Common myeloid progenitor, CD34-positive (primary cell): ENCODE measurements at regions not wholly inside any gene's neighbourhood (a gene's known extent, or its start where the extent isn't known, plus 50 kb on each side); places are given as distances from the start of the nearest gene placed in this dataset.

Source experiments
- CTCF ChIA-PET: fragments of 350-600 bp; sonication (Branson Sonifier 250); formaldehyde crosslinking; loops from one replicate; lab custom pipeline; 2021; ENCODE audit warnings: antibody characterized with exemption; lab: Charles Lee
- POLR2A ChIA-PET: fragments of 350-600 bp; sonication (Branson Sonifier 250); formaldehyde crosslinking; loops from one replicate; lab custom pipeline; 2021; ENCODE audit warnings: antibody characterized with exemption; lab: Charles Lee
- DNase-seq, 3 donors: peaks; one replicate each; pipeline versions ENCODE4 v3.0.0 to v3.0.0-alpha.2; 2013
- H3K27ac ChIP-seq, 2 experiments: 1 replicate in 1 of 2; 2 replicates in 1 of 2; pipeline ENCODE4 v1.7.0; 2013; ENCODE audit warnings: inconsistent platforms in 2 of 2, low read length in 2 of 2, mild to moderate bottlenecking in 2 of 2, low read depth in 1 of 2, moderate library complexity in 1 of 2; ENCODE audit not compliant: severe bottlenecking in 2 of 2, insufficient read depth in 1 of 2, poor library complexity in 1 of 2
- H3K27me3 ChIP-seq, 5 experiments: replicated peaks in 2 of 5; 1 replicate in 3 of 5; 2 replicates in 2 of 5; pipeline versions ENCODE4 v1.6.1 to v1.7.0; 2013; ENCODE audit warnings: low read length in 4 of 5, mild to moderate bottlenecking in 2 of 5, moderate library complexity in 2 of 5, inconsistent platforms in 1 of 5; ENCODE audit not compliant: insufficient read depth in 5 of 5, control insufficient read depth in 4 of 5
- H3K36me3 ChIP-seq, 4 experiments: 1 replicate in 2 of 4; 2 replicates in 2 of 4; pipeline versions ENCODE4 v1.6.1 to v1.7.0; 2013; ENCODE audit warnings: low read length in 3 of 4, control low read depth in 1 of 4, mild to moderate bottlenecking in 1 of 4; ENCODE audit not compliant: control insufficient read depth in 4 of 4, insufficient read depth in 4 of 4
- H3K4me1 ChIP-seq, 4 experiments: 1 replicate in 3 of 4; 2 replicates in 1 of 4; pipeline versions ENCODE4 v1.6.1 to v1.7.1; 2013; ENCODE audit warnings: low read length in 3 of 4, mild to moderate bottlenecking in 3 of 4, control low read depth in 1 of 4, inconsistent platforms in 1 of 4, moderate library complexity in 1 of 4; ENCODE audit not compliant: control insufficient read depth in 4 of 4, insufficient read depth in 4 of 4; ENCODE audit errors: control extremely low read depth in 1 of 4
- H3K4me3 ChIP-seq, 7 experiments: 1 replicate in 4 of 7; 2 replicates in 3 of 7; pipeline versions ENCODE4 v1.5.1 to v1.7.0; 2013; ENCODE audit warnings: mild to moderate bottlenecking in 7 of 7, low read length in 6 of 7, moderate library complexity in 6 of 7, inconsistent platforms in 2 of 7, low read depth in 2 of 7, control low read depth in 1 of 7; ENCODE audit not compliant: insufficient read depth in 4 of 7, control insufficient read depth in 1 of 7; ENCODE audit errors: extremely low read depth in 1 of 7
- H3K9me3 ChIP-seq, 5 experiments: 1 replicate in 4 of 5; 2 replicates in 1 of 5; pipeline versions ENCODE4 v1.6.1 to v1.7.1; 2013; ENCODE audit warnings: low read length in 4 of 5, mild to moderate bottlenecking in 2 of 5, inconsistent platforms in 1 of 5, low read depth in 1 of 5, moderate library complexity in 1 of 5; ENCODE audit not compliant: control insufficient read depth in 4 of 5, insufficient read depth in 2 of 5; ENCODE audit errors: control extremely low read depth in 1 of 5
- WGBS: methylation state at CpG from one replicate; pipeline ENCODE4 v1.1.5; 2013; ENCODE audit not compliant: insufficient coverage; 5-methylcytosine and 5-hydroxymethylcytosine counted together

DNA sequence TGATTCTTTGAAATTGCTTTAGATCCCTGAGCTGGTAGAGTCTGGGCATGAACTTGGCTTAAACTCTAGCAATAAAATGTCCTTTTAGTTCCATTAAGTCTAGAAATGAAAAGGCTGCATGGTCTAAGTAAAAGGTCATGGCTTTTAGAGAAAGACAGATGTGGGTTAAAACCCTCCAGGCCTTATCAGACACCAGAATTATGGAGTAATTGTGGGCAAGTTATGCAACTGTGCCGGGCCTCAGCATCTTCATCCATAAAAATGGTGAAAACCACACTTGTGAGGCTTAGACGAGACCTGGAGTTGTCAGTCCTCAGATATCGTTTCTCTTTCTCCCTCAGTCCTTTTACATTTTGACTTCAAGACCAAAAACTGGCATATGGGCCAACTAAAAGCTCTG, 597.9 kb upstream of the KIRREL3 start:
- H3K9me3 ChIP-seq: no peaks in the 10 kb centered on the region
- no peaks in the 10 kb centered on the region for H3K27me3 ChIP-seq
- ChIA-PET CTCF (no interaction called here), POLR2A (no interaction called here)
- WGBS: 72% methylated on average over 2 of the region's 3 CpGs
- no peaks in the 10 kb centered on the region for H3K36me3 ChIP-seq
- H3K4me1 ChIP-seq: no peaks in the 10 kb centered on the region
- no peak overlapping the region for H3K4me3 ChIP-seq
- DNase-seq: no peak
- no peak overlapping the region for H3K27ac ChIP-seq

DNA sequence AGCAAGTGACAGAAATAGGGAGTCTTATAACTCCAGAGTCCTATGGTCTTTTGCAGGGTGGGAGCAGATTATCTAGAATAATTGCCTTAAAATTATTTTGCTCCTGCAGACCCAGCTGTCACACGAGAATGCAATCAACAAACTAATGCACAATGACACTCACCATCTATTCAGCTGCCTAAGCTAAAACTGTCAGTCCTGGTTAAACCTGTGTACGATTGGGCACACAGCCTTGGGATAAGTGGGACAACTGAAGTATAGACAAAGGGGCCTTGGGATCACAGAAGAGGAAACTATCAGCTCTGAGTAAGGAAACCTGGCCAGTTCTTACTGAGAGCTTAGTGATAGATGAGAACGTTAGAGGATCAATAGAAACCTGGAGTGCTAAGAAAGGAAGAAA, 595.9 kb upstream of the KIRREL3 start:
- 96% methylated on average over 2 of the region's 3 CpGs for WGBS
- CTCF ChIA-PET: no interaction called here
- no peak overlapping the region for H3K4me3 ChIP-seq
- H3K4me1 ChIP-seq: no peaks in the 10 kb centered on the region
- H3K36me3 ChIP-seq: no peaks in the 10 kb centered on the region
- DNase-seq: no peak
- H3K9me3 ChIP-seq: no peaks in the 10 kb centered on the region
- H3K27me3 ChIP-seq: no peaks in the 10 kb centered on the region
- POLR2A ChIA-PET: no interaction called here
- H3K27ac ChIP-seq: no peak overlapping the region

DNA sequence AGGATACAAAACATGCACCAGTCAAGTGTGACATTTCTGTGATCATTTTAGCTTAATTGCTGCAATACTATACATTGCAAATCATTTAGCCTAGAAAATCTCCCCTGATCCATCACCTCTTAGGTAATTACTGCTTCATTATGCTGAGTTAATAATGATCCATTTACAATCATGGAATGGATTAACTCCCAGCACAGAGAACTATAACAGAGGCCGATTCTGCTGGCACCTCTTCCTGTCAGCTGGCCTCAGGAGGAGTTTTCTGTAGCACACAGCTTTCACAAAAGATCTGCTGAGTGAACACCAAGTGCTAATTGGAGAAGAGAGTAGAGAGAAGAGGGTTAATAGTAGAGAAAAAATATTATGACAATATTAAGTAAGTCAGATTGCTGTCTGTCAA, 591.8 kb upstream of the KIRREL3 start:
- H3K9me3 ChIP-seq: no peaks in the 10 kb centered on the region
- no peaks in the 10 kb centered on the region for H3K36me3 ChIP-seq
- H3K4me3 ChIP-seq: no peak overlapping the region
- H3K27ac ChIP-seq: no peak overlapping the region
- POLR2A ChIA-PET: no interaction called here
- H3K27me3 ChIP-seq: no peaks in the 10 kb centered on the region
- DNase-seq: no peak
- CTCF ChIA-PET: interaction anchor here (1.2 kb wide), 1 partner anchor 133 kb away, joined by 4 read pairs; no protein-coding TSS in a partner anchor
- peaks cover 0 to 4% (median 0%) of the 10 kb centered on the region in 4 experiments for H3K4me1 ChIP-seq
- WGBS: 89% methylated on average over 1 of the region's 1 CpG

DNA sequence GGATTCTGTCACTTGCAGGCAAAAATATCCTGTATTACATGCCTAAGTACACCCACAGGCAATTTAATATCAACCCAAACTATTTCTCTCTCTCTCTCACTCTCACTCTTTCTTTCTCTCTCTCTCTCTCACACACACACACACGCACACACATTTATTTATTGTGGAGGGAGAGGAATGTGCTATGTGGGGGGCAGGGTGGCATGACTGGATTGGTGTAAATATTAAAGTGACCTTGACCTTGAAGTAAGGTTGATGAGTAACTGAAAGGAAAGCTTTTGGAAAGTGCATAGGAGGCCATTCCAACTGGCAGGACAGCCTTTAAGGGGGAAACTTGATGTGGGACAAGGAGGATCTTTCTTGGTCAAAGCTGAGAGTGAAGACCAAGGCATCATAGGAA, 589.7 kb upstream of the KIRREL3 start:
- WGBS: no CpG with 5 or more reads among the region's 1 CpG
- no peak for DNase-seq
- Histone ChIP-seq H3K4me1 (peaks cover 0 to 4% (median 0%) of the 10 kb centered on the region in 4 experiments), H3K9me3 (no peaks in the 10 kb centered on the region), H3K27ac (no peak overlapping the region), H3K4me3 (no peak overlapping the region), H3K27me3 (no peaks in the 10 kb centered on the region), H3K36me3 (no peaks in the 10 kb centered on the region)
- POLR2A ChIA-PET: no interaction called here
- CTCF ChIA-PET: interaction anchor here (0.7 kb wide), 1 partner anchor 217 kb away, joined by 3 read pairs; no protein-coding TSS in a partner anchor

DNA sequence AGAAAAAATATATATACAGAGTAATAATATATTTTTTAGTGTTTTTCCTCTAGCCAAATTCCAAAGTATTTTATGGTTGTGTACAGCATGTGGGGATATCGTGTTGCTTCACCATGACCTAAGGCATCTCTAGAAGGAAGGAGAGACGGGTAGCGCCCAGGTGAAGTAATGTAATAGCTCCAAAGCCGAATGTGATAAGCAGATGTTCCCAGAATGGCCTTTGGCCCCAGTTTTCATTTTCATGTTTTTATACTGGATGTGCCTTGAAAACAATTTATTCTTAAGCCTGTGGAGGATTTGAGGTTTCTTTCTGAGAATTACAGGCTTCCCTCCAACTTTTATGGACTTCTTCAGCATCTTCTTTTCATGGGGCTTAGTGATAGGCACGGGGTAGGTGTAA, 587.9 kb upstream of the KIRREL3 start:
- Histone ChIP-seq H3K27ac (no peak overlapping the region), H3K36me3 (no peaks in the 10 kb centered on the region), H3K4me3 (no peak overlapping the region), H3K27me3 (no peaks in the 10 kb centered on the region), H3K4me1 (peaks cover 0 to 4% (median 0%) of the 10 kb centered on the region in 4 experiments), H3K9me3 (no peaks in the 10 kb centered on the region)
- WGBS: 97% methylated on average over 3 of the region's 5 CpGs
- no peak for DNase-seq
- ChIA-PET POLR2A (no interaction called here), CTCF (interaction anchor here (1.2 to 1.6 kb wide), 2 partner anchors 11 to 18 kb away, joined by 3 read pairs; no protein-coding TSS in a partner anchor)

DNA sequence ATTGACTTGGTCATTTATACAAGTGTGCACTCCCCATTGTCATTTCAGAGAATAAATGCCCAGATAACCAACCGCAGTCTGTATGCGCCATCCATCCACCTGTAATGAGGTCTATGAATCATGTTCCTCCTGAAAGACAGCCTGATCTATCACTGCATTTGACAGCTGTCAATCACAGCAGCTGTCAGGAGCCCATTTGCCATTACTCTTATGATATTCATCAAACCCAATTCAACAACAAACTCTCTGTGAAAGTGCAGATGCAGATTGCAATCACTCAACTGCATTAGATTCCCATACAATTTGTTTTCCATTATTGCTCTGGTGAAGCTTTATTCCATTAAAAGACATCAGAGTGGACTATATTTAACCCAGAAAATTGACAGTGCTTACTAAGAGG, 586.9 kb upstream of the KIRREL3 start:
- peaks cover 0 to 4% (median 0%) of the 10 kb centered on the region in 4 experiments for H3K4me1 ChIP-seq
- no peaks in the 10 kb centered on the region for H3K9me3 ChIP-seq
- no peaks in the 10 kb centered on the region for H3K27me3 ChIP-seq
- H3K4me3 ChIP-seq: no peak overlapping the region
- H3K36me3 ChIP-seq: no peaks in the 10 kb centered on the region
- DNase-seq: no peak
- ChIA-PET POLR2A (no interaction called here), CTCF (interaction anchor here (1.2 to 1.6 kb wide), 3 partner anchors 10 to 257 kb away, joined by 3 to 4 read pairs (median 3); no protein-coding TSS in a partner anchor)
- 100% methylated on average over 2 of the region's 2 CpGs for WGBS
- no peak overlapping the region for H3K27ac ChIP-seq

DNA sequence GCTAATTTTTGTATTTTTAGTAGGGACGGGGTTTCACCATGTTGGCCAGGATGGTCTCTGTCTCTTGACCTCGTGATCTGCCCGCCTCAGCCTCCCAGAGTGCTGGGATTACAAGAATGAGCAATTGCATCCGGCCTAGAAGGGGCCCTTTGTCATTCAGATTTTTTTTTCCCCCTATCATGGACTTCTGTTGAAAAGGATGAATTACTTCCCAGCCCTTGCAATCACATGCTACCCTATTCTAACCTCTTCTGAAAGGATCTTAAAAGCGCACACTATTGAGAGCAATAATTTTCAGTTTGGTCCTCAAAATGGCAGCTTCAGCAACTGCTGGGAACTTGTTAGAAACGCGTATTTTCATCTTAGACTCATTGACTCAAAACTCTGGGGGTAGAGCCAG, 575.6 kb upstream of the KIRREL3 start:
- POLR2A ChIA-PET: no interaction called here
- peaks cover 0 to 2% (median 0%) of the 10 kb centered on the region in 5 experiments for H3K9me3 ChIP-seq
- no peaks in the 10 kb centered on the region for H3K4me1 ChIP-seq
- H3K36me3 ChIP-seq: no peaks in the 10 kb centered on the region
- WGBS: 96% methylated on average over 6 of the region's 7 CpGs
- no peak overlapping the region for H3K27ac ChIP-seq
- H3K27me3 ChIP-seq: peaks cover 0 to 3% (median 0%) of the 10 kb centered on the region in 5 experiments
- H3K4me3 ChIP-seq: no peak overlapping the region
- CTCF ChIA-PET: interaction anchor here (0.6 kb wide), 1 partner anchor 123 kb away, joined by 4 read pairs; no protein-coding TSS in a partner anchor
- no peak for DNase-seq
